Gastrocnemius medialis (tissue), 4 donors: ENCODE measurements at regions not wholly inside any gene's neighbourhood (a gene's known extent, or its start where the extent isn't known, plus 50 kb on each side); places are given as distances from the start of the nearest gene placed in this dataset.

Experiments used
- ATAC-seq, 2 donors: fragments of 150-250 bp; one replicate each; pipeline ENCODE4 v1.9.1; 2016
- DNase-seq, 2 donors: peaks; one replicate each; pipeline ENCODE4 v3.0.0-alpha.2; 2019
- H3K27ac ChIP-seq, 4 donors: fragments of 200-600 bp; sonication (generic); 1 replicate in 1 of 4; 2 replicates in 3 of 4; pipeline ENCODE4 v1.5.1; 2016 to 2018; ENCODE audit warnings: mild to moderate bottlenecking in 2 of 4, moderate library complexity in 1 of 4
- H3K27me3 ChIP-seq, 3 donors: fragments of 200-600 bp; sonication (generic) in 2 of 3; 1 replicate in 1 of 3; 2 replicates in 2 of 3; pipeline versions ENCODE4 v1.5.1 to v1.6.0; 2016 to 2019; ENCODE audit warnings: mild to moderate bottlenecking in 1 of 3, moderate library complexity in 1 of 3
- H3K36me3 ChIP-seq, 2 donors: fragments of 200-600 bp; sonication (generic) in 1 of 2; one replicate each; pipeline ENCODE4 v1.5.1; 2017 to 2018
- H3K4me1 ChIP-seq, 2 donors: fragments of 200-600 bp; sonication (generic) in 1 of 2; one replicate each; pipeline ENCODE4 v1.5.1; 2016 to 2017; ENCODE audit warnings: mild to moderate bottlenecking in 2 of 2
- H3K4me3 ChIP-seq, 4 donors: fragments of 200-600 bp; sonication (generic) in 3 of 4; 1 replicate in 1 of 4; 2 replicates in 3 of 4; pipeline ENCODE4 v1.5.1; 2016 to 2019; ENCODE audit warnings: mild to moderate bottlenecking in 2 of 4
- H3K9me3 ChIP-seq, 3 donors: fragments of 200-600 bp; sonication (generic) in 2 of 3; 1 replicate in 1 of 3; 2 replicates in 2 of 3; pipeline ENCODE4 v1.5.1; 2016 to 2019
- CTCF ChIP-seq, 5 experiments: fragments of 450-650 bp in 3 of 5; fragments of 200-600 bp in 2 of 5; sonication (generic) in 2 of 5; IDR thresholded peaks in 4 of 5; conservative IDR thresholded peaks in 1 of 5; 1 replicate in 4 of 5; 2 replicates in 1 of 5; pipeline ENCODE4 v1.5.1; 2016 to 2019; ENCODE audit warnings: antibody characterized with exemption in 5 of 5, mild to moderate bottlenecking in 3 of 5, moderate library complexity in 3 of 5
- POLR2A ChIP-seq, 2 donors: fragments of 450-650 bp; IDR thresholded peaks; one replicate each; pipeline ENCODE4 v1.6.1; 2017; ENCODE audit warnings: antibody characterized with exemption in 2 of 2, mild to moderate bottlenecking in 2 of 2, moderate library complexity in 2 of 2
- in situ Hi-C, 4 donors: fragments of 200-750 bp; cut with MboI; loops; one replicate each; pipeline versions ENCODE4 v1.15.0 to v1.8.0; 2017; ENCODE audit warnings: low sequenced_read_pairs in 4 of 4
- intact Hi-C: fragments of 100-400 bp; cut with DNase I; formaldehyde crosslinking; loops from one replicate; pipeline ENCODE4 v1.15.1; 2023; ENCODE audit warnings: low total_unique reads

GRCh38 chr3:69491975-69492374, 106.1 kb upstream of the FRMD4B start:
- Histone ChIP-seq H3K27ac (no peak overlapping the region), H3K4me3 (no peak overlapping the region), H3K27me3 (no peaks in the 10 kb centered on the region), H3K36me3 (no peaks in the 10 kb centered on the region), H3K4me1 (no peaks in the 10 kb centered on the region), H3K9me3 (no peaks in the 10 kb centered on the region)
- TF ChIP-seq POLR2A (IDR thresholded peaks at IDR 0.05) (no peak), CTCF (IDR thresholded peaks at IDR 0.05 in 4 of 5, conservative IDR thresholded peaks at IDR 0.05 in 1 of 5) (no peak)
- ATAC-seq (no peak), DNase-seq (no peak)
- intact Hi-C loops (no loop called here), in situ Hi-C loops (no loop called here)

GRCh38 chr3:69490971-69491370, 105.1 kb upstream of the FRMD4B start:
- in situ Hi-C loops = no loop called here
- no peak for TF ChIP-seq POLR2A (IDR thresholded peaks at IDR 0.05)
- TF ChIP-seq CTCF (IDR thresholded peaks at IDR 0.05 in 4 of 5, conservative IDR thresholded peaks at IDR 0.05 in 1 of 5) = no peak

GRCh38 chr3:69490235-69490634, 104.3 kb upstream of the FRMD4B start:
- Histone ChIP-seq H3K9me3 (no peaks in the 10 kb centered on the region), H3K4me3 (no peak overlapping the region), H3K27me3 (no peaks in the 10 kb centered on the region), H3K36me3 (no peaks in the 10 kb centered on the region), H3K4me1 (no peaks in the 10 kb centered on the region), H3K27ac (no peak overlapping the region)
- DNase-seq (no peak), ATAC-seq (no peak)
- in situ Hi-C loops = no loop called here
- intact Hi-C loops = no loop called here
- TF ChIP-seq CTCF (IDR thresholded peaks at IDR 0.05 in 4 of 5, conservative IDR thresholded peaks at IDR 0.05 in 1 of 5) (no peak), POLR2A (IDR thresholded peaks at IDR 0.05) (no peak)

More at GRCh38 chr3:69490971-69491370, 105.1 kb upstream of the FRMD4B start:
- Histone ChIP-seq H3K36me3 (no peaks in the 10 kb centered on the region), H3K9me3 (no peaks in the 10 kb centered on the region), H3K27me3 (no peaks in the 10 kb centered on the region), H3K27ac (no peak overlapping the region), H3K4me3 (no peak overlapping the region), H3K4me1 (no peaks in the 10 kb centered on the region)
- DNase-seq (no peak), ATAC-seq (no peak)
- intact Hi-C loops = no loop called here

GRCh38 chr3:69488026-69488425, 102.1 kb upstream of the FRMD4B start:
- no peaks in the 10 kb centered on the region for H3K9me3 ChIP-seq
- intact Hi-C loops (no loop called here), in situ Hi-C loops (no loop called here)
- no peak overlapping the region for H3K27ac ChIP-seq
- no peak for TF ChIP-seq POLR2A (IDR thresholded peaks at IDR 0.05)
- TF ChIP-seq CTCF (IDR thresholded peaks at IDR 0.05 in 4 of 5, conservative IDR thresholded peaks at IDR 0.05 in 1 of 5) = no peak
- no peaks in the 10 kb centered on the region for H3K4me1 ChIP-seq
- no peak overlapping the region for H3K4me3 ChIP-seq
- H3K27me3 ChIP-seq = no peaks in the 10 kb centered on the region
- no peaks in the 10 kb centered on the region for H3K36me3 ChIP-seq
- DNase-seq = no peak
- no peak for ATAC-seq

GRCh38 chr3:69485489-69485888, 99.6 kb upstream of the FRMD4B start:
- H3K36me3 ChIP-seq = no peaks in the 10 kb centered on the region
- no peaks in the 10 kb centered on the region for H3K27me3 ChIP-seq
- DNase-seq = no peak
- no peaks in the 10 kb centered on the region for H3K4me1 ChIP-seq
- no peaks in the 10 kb centered on the region for H3K9me3 ChIP-seq
- no peak for ATAC-seq
- H3K27ac ChIP-seq = no peak overlapping the region
- in situ Hi-C loops = no loop called here
- intact Hi-C loops = no loop called here
- TF ChIP-seq CTCF (IDR thresholded peaks at IDR 0.05 in 4 of 5, conservative IDR thresholded peaks at IDR 0.05 in 1 of 5) (no peak), POLR2A (IDR thresholded peaks at IDR 0.05) (no peak)
- H3K4me3 ChIP-seq = no peak overlapping the region
